ENCODE measurements at regions not wholly inside any gene's neighbourhood (a gene's known extent, or its start where the extent isn't known, plus 50 kb on each side); places are given as distances from the start of the nearest gene placed in this dataset.
A peak's percentile ranks its signal among the peaks of the same experiment; 100 is the strongest.

DNA sequence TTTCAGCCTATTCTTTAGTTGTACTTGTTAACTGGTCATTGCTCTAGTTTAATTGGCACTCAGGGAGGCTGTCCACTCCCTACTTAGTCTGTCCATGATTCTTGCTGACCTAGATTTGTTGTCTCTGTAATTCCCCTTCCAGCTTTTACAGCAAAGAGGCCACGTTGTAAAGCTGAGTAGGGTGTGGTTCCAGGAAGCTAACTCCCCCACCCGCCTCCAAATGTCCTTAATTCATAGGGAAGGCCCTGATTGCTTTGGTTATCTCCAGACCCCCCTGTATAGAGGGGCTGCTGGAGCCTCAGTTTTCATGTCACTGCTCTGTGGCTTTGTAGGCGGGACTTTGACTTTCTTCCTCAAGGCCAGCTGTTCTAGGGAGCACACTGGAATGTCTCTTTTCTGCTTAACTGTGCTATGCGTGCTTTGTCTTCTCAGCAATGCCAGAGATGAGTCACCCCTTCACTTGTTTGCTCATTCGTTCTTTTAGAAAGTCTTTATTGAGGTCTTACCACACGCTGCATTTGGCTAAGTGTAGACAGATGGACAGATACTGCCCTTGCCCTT lies 175.1 kb upstream of the JAG1 start:
- in situ Hi-C loops (cut with HindIII; ENCODE audit: low sequenced_read_pairs) = no loop called here
- no peak overlapping the region for H3K4me3 ChIP-seq (ENCODE audit: low read depth, low read length)
- DNase-seq (ENCODE audit: low read depth) = peak; percentile 86
- TF ChIP-seq, protein P1, sequence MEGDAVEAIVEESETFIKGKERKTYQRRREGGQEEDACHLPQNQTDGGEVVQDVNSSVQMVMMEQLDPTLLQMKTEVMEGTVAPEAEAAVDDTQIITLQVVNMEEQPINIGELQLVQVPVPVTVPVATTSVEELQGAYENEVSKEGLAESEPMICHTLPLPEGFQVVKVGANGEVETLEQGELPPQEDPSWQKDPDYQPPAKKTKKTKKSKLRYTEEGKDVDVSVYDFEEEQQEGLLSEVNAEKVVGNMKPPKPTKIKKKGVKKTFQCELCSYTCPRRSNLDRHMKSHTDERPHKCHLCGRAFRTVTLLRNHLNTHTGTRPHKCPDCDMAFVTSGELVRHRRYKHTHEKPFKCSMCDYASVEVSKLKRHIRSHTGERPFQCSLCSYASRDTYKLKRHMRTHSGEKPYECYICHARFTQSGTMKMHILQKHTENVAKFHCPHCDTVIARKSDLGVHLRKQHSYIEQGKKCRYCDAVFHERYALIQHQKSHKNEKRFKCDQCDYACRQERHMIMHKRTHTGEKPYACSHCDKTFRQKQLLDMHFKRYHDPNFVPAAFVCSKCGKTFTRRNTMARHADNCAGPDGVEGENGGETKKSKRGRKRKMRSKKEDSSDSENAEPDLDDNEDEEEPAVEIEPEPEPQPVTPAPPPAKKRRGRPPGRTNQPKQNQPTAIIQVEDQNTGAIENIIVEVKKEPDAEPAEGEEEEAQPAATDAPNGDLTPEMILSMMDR (IDR thresholded peaks at IDR 0.05; ENCODE audit: low read depth, low read length, missing control alignments) = no peak

DNA sequence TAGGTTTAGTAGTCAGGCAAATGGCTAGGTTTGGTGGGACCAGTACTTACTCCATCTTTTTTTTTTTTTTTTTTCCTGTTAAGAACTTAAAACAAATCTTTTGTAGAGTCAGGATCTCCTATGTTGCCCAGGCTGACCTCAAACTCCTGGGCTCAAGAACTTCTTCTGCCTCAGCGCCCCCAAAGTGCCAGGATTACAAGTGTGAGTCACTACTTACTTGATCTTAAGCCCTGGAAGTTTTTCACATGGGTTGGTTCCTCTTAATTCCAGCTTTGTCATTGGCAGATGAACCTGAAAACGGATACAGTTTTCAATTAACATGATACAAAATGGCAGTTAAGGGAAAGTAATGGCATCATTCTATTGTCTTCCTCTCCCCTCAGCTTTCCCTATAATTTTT lies 179.4 kb upstream of the JAG1 start:
- DNase-seq (ENCODE audit: low read depth) = no peak
- in situ Hi-C loops (cut with HindIII; ENCODE audit: low sequenced_read_pairs) = no loop called here
- no peak overlapping the region for H3K4me3 ChIP-seq (ENCODE audit: low read depth, low read length)
- TF ChIP-seq, protein P1 (IDR thresholded peaks at IDR 0.05; ENCODE audit: low read depth, low read length, missing control alignments) = no peak

DNA sequence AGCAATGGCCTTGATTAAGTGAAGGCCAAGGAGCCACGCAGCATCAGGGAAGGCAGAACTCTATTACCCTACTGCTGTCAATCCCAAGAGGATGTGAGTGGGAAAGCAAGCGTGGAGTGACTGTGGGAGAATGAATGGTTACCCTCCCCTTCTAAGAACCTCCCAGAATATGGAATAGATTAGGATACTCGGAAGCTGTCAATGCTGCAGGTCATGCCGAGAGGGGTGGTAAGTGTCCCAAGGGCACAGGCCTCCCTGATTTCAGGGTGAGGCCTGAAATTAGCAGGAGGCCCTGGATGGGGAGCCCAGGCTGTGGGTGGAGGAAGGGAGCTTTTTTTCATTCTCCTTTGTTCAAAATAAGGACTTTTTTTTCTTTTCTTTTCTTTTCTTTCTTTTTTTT lies 179.9 kb upstream of the JAG1 start:
- DNase-seq (ENCODE audit: low read depth) = no peak
- in situ Hi-C loops (cut with HindIII; ENCODE audit: low sequenced_read_pairs) = no loop called here
- TF ChIP-seq, protein P1 (IDR thresholded peaks at IDR 0.05; ENCODE audit: low read depth, low read length, missing control alignments) = no peak
- H3K4me3 ChIP-seq (ENCODE audit: low read depth, low read length) = no peak overlapping the region

DNA sequence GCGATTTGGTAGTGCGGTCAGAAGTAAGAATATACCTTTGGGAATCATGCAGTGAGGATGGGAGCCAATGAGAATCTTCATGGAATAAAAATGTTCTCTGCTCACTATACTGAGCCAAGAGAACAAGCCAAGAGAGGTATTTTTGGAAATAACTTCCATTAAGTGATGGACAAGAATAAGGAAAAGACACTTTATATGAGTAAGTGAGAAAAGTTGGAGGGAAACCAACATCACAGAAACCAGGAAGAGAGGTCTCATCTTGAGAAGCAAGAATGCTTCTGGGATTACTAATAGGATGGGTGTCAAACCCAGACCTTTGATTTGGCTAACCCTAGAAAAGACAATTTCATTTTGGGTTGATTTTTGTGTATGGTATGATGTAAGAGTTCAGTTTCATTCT lies 181.2 kb upstream of the JAG1 start:
- in situ Hi-C loops (cut with HindIII; ENCODE audit: low sequenced_read_pairs) = no loop called here

DNA sequence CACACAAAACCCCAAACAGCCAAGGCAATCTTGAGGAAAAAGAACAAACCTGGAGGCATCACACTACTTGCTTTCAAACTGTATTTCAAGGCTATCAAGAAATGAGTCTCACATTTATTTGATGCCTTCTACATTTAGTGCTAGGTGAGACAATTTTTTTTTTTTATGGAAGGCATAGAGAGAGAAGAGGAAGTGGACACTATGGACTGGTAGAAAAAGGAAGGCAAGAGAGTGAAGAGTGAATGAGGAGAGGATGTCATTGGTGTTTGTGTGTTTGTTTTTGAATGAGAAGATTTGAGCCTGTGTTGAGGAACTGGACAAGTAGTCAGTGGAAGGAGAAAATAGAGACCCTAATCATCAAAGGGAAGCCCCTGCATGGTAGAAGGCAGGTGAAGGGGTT lies 182.0 kb upstream of the JAG1 start:
- no peak for DNase-seq (ENCODE audit: low read depth)
- H3K4me3 ChIP-seq (ENCODE audit: low read depth, low read length) = no peak overlapping the region
- TF ChIP-seq, protein P1 (IDR thresholded peaks at IDR 0.05; ENCODE audit: low read depth, low read length, missing control alignments) = no peak
- in situ Hi-C loops (cut with HindIII; ENCODE audit: low sequenced_read_pairs) = no loop called here

More for the DNA sequence above, 181.2 kb upstream of the JAG1 start:
- no peak for DNase-seq (ENCODE audit: low read depth)
- TF ChIP-seq, protein P1 (IDR thresholded peaks at IDR 0.05; ENCODE audit: low read depth, low read length, missing control alignments) = no peak
- H3K4me3 ChIP-seq (ENCODE audit: low read depth, low read length) = no peak overlapping the region

DNA sequence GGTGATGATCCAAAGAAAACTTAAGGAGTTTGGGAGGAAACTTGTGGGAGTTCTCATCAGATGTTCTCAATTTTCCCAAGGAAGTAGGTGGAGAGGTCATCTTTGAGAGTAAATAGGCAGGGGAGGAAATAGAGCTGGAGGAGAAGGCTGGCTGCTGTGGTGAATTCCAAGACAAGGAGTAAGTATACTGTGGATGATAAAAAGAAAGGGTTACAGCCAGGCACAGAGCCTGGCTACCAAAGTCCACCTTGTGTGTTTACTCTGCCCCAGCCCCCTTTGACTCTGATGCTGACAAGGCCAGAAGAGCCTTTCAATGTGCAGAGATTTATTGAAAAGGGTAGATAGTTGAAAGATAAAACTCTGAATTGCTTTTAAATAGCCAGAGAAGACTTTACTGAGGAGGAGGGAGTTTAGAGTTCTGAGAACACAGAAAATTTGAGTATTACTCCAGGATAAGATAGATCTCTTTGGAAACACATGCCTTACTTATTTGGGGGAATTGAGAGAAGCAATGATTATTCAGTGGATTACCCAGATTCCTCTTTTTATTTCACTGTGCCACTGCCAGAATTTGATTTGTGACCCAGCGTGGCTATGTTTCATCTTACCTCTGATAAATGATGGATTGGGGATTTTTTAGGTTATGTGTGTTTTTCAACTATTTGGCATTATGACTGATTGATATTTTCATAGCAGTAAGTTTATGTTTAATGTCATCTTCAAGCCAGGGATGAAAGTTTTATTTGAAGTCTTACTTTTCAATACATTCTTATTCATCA lies 182.6 kb upstream of the JAG1 start:
- DNase-seq (ENCODE audit: low read depth) = no peak
- TF ChIP-seq, protein P1 (IDR thresholded peaks at IDR 0.05; ENCODE audit: low read depth, low read length, missing control alignments) = no peak
- H3K4me3 ChIP-seq (ENCODE audit: low read depth, low read length) = no peak overlapping the region
- in situ Hi-C loops (cut with HindIII; ENCODE audit: low sequenced_read_pairs) = no loop called here

Measured in astrocyte of the cerebellum (primary cell).